OCI-LY1 (cell line): ENCODE measurements at regions not wholly inside any gene's neighbourhood (a gene's known extent, or its start where the extent isn't known, plus 50 kb on each side); places are given as distances from the start of the nearest gene placed in this dataset.

Source experiments
- H2AFZ ChIP-seq: fragments of 200-600 bp; sonication (generic), shearing (Covaris generic); 2 replicates; pipeline ENCODE4 v1.6.0; 2014; ENCODE audit warnings: antibody characterized with exemption, mild to moderate bottlenecking, low read length
- H3F3A ChIP-seq: fragments of 200-600 bp; sonication (generic), shearing (Covaris generic); 2 replicates; pipeline ENCODE4 v1.6.0; 2014; ENCODE audit warnings: mild to moderate bottlenecking, antibody characterized with exemption, low read length, moderate library complexity; ENCODE audit not compliant: insufficient read depth
- H3K27ac ChIP-seq: fragments of 200-600 bp; sonication (generic); 2 replicates; pipeline ENCODE4 v1.5.1; 2014; ENCODE audit warnings: low read length, mixed run types, mild to moderate bottlenecking, low read depth; ENCODE audit not compliant: poor library complexity, severe bottlenecking
- H3K27me3 ChIP-seq: fragments of 200-600 bp; sonication (generic); 2 replicates; pipeline ENCODE4 v1.6.0; 2014; ENCODE audit warnings: antibody characterized with exemption, mild to moderate bottlenecking, low read length, moderate library complexity; ENCODE audit not compliant: insufficient read depth
- H3K36me3 ChIP-seq: fragments of 200-600 bp; sonication (generic); 2 replicates; pipeline ENCODE4 v1.6.1; 2014; ENCODE audit warnings: mild to moderate bottlenecking, antibody characterized with exemption, low read length, moderate library complexity, mixed read lengths; ENCODE audit not compliant: insufficient read depth
- H3K4me1 ChIP-seq: fragments of 200-600 bp; sonication (generic); 2 replicates; pipeline ENCODE4 v1.5.1; 2014; ENCODE audit warnings: mild to moderate bottlenecking, low read length, moderate library complexity; ENCODE audit not compliant: insufficient read depth, severe bottlenecking
- H3K4me2 ChIP-seq: fragments of 200-600 bp; sonication (generic), shearing (Covaris generic); 2 replicates; pipeline ENCODE4 v1.6.1; 2014; ENCODE audit warnings: low read length
- H3K4me3 ChIP-seq: fragments of 200-600 bp; sonication (generic); 2 replicates; pipeline ENCODE4 v1.5.1; 2014; ENCODE audit warnings: low read length, low read depth, mild to moderate bottlenecking, mixed read lengths; ENCODE audit not compliant: poor library complexity, severe bottlenecking
- H3K79me2 ChIP-seq: fragments of 200-600 bp; shearing (Covaris generic); 2 replicates; pipeline ENCODE4 v1.6.1; 2016; ENCODE audit warnings: mixed run types, low read length, mixed read lengths; ENCODE audit not compliant: insufficient read depth
- H3K9ac ChIP-seq: fragments of 200-600 bp; sonication (generic), shearing (Covaris generic); 2 replicates; pipeline ENCODE4 v1.6.1; 2014; ENCODE audit warnings: mild to moderate bottlenecking, low read length, mixed read lengths
- H3K9me2 ChIP-seq: fragments of 200-600 bp; sonication (generic), shearing (Covaris generic); 2 replicates; pipeline ENCODE4 v1.6.1; 2014; ENCODE audit warnings: low read depth, mild to moderate bottlenecking, low read length, mixed read lengths
- H3K9me3 ChIP-seq: fragments of 200-600 bp; shearing (Covaris generic); 2 replicates; pipeline ENCODE4 v1.6.1; 2014; ENCODE audit warnings: low read length, mixed read lengths
- H4K20me1 ChIP-seq: fragments of 200-600 bp; sonication (generic), shearing (Covaris generic); 2 replicates; pipeline ENCODE4 v1.6.0; 2016; ENCODE audit warnings: mild to moderate bottlenecking, low read length; ENCODE audit not compliant: insufficient read depth
- EZH2 ChIP-seq: fragments of 200-600 bp; sonication (generic), shearing (Covaris generic); IDR thresholded peaks from 2 replicates; pipeline ENCODE4 v1.8.0; 2017; ENCODE audit warnings: borderline replicate concordance, mixed run types, mild to moderate bottlenecking, antibody characterized with exemption, low read length, moderate library complexity, mixed read lengths
- TF ChIP-seq, protein P1 (sequence below): fragments of 200-600 bp; sonication (generic), shearing (Covaris generic); IDR thresholded peaks from 2 replicates; pipeline ENCODE4 v1.5.1; 2017; ENCODE audit warnings: mild to moderate bottlenecking, antibody characterized with exemption, low read length, moderate library complexity, mixed read lengths

DNA sequence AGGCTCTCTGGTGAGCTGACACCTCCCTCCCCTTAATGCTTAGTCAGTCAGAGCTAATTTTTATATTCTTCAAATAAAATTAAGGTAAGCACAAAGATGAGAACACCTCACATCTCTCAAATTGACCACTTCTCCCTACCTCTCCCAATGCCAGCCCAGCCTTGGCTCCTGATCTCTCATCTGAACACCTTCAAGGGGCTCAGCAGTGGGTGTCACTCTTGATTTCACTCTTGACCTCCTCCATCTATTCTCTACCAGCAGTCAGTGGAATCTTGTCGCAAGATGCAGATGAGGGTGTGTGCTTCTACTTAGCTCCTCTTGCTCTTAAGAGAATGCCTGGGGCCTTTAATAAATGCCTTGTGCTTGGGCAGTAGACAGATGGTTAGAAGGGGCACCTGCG, 309.0 kb upstream of the IRX3 start:
- no peak overlapping the region for H3K27ac ChIP-seq
- no peaks in the 10 kb centered on the region for H3K4me1 ChIP-seq
- no peaks in the 10 kb centered on the region for H3K9me3 ChIP-seq
- no peaks in the 10 kb centered on the region for H4K20me1 ChIP-seq
- H3K4me2 ChIP-seq = no peak overlapping the region
- no peaks in the 10 kb centered on the region for H3K27me3 ChIP-seq
- no peaks in the 10 kb centered on the region for H3K36me3 ChIP-seq
- H3K4me3 ChIP-seq = no peak overlapping the region
- no peak overlapping the region for H3K9ac ChIP-seq
- no peaks in the 10 kb centered on the region for H3K9me2 ChIP-seq
- H3K79me2 ChIP-seq = no peaks in the 10 kb centered on the region
- TF ChIP-seq EZH2 = no peak
- TF ChIP-seq, protein P1, sequence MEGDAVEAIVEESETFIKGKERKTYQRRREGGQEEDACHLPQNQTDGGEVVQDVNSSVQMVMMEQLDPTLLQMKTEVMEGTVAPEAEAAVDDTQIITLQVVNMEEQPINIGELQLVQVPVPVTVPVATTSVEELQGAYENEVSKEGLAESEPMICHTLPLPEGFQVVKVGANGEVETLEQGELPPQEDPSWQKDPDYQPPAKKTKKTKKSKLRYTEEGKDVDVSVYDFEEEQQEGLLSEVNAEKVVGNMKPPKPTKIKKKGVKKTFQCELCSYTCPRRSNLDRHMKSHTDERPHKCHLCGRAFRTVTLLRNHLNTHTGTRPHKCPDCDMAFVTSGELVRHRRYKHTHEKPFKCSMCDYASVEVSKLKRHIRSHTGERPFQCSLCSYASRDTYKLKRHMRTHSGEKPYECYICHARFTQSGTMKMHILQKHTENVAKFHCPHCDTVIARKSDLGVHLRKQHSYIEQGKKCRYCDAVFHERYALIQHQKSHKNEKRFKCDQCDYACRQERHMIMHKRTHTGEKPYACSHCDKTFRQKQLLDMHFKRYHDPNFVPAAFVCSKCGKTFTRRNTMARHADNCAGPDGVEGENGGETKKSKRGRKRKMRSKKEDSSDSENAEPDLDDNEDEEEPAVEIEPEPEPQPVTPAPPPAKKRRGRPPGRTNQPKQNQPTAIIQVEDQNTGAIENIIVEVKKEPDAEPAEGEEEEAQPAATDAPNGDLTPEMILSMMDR = no peak
- no peak overlapping the region for H2AFZ ChIP-seq
- no peaks in the 10 kb centered on the region for H3F3A ChIP-seq

DNA sequence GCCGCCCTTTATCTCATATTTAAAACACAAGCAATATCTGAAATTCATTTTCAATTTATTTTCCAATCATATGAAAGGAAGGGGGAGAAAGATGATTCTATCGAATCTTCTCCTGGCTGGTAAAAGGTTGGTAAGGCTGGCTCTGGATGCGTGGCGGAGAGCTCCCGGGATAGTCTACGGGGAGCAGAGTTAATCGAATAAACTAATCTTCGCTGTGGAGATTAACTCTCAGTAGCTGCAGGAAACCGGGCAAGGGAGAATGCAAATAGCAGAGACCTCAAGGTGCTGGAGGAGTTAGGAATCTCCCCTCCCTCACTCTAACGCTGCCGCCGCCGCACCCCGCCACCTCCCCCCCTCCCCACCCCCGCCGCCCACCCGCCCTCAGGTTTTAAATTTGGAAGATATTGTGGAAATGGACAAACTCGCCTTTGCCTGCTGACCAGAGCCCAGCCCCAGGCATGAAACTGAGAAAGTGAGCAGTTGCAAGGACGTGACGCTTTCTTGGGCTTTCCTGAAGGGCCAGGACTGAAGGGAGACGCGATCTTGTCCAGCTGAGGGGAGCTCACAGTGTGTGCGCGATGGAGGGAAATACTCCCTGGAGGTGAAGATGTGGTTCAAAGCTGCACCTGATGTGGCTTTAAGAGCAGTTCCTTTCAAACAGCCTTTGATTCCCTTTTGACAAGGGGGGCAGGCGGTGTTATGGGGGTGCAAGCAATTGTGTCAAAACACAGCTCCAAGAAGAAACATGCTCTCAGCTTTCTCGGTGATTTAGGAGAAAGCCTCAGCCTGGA, 308.2 kb upstream of the IRX3 start:
- H3K4me3 ChIP-seq = no peak overlapping the region
- H3F3A ChIP-seq = no peaks in the 10 kb centered on the region
- H3K9ac ChIP-seq = no peak overlapping the region
- no peak overlapping the region for H3K27ac ChIP-seq
- H3K4me1 ChIP-seq = no peaks in the 10 kb centered on the region
- H3K4me2 ChIP-seq = no peak overlapping the region
- H3K27me3 ChIP-seq = no peaks in the 10 kb centered on the region
- no peaks in the 10 kb centered on the region for H3K9me2 ChIP-seq
- H3K79me2 ChIP-seq = no peaks in the 10 kb centered on the region
- no peaks in the 10 kb centered on the region for H3K9me3 ChIP-seq
- H4K20me1 ChIP-seq = no peaks in the 10 kb centered on the region
- H2AFZ ChIP-seq = no peak overlapping the region
- no peak for TF ChIP-seq EZH2
- H3K36me3 ChIP-seq = no peaks in the 10 kb centered on the region

DNA sequence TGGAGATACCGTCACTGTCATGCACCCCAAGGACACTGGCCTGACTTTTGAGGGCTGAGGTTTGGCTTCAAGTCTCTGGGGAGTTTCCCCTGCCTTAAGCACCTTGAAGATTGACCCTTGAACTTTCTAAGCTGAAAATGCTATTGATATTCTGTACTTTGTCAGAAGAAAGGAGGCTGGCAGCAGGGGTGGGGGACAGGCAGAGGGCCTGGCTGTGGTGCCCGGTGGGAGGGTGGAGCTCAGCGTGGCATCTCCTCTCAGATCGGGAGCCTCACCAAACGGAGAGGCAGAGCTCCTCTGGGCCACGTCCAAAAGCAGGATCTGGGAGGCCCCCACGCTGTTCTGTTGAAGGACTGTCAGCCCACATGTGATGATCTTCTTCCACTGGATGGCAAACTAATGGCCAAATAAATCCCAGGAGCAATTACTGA, 305.2 kb upstream of the IRX3 start:
- no peaks in the 10 kb centered on the region for H3K9me3 ChIP-seq
- H3F3A ChIP-seq = no peaks in the 10 kb centered on the region
- no peak overlapping the region for H2AFZ ChIP-seq
- no peak overlapping the region for H3K4me3 ChIP-seq
- H3K9me2 ChIP-seq = no peaks in the 10 kb centered on the region
- no peak for TF ChIP-seq EZH2
- TF ChIP-seq, protein P1 = no peak
- no peaks in the 10 kb centered on the region for H3K36me3 ChIP-seq
- no peaks in the 10 kb centered on the region for H3K4me1 ChIP-seq
- H3K9ac ChIP-seq = no peak overlapping the region
- no peak overlapping the region for H3K4me2 ChIP-seq
- H4K20me1 ChIP-seq = no peaks in the 10 kb centered on the region
- H3K27ac ChIP-seq = no peak overlapping the region
- no peaks in the 10 kb centered on the region for H3K79me2 ChIP-seq
- no peaks in the 10 kb centered on the region for H3K27me3 ChIP-seq

DNA sequence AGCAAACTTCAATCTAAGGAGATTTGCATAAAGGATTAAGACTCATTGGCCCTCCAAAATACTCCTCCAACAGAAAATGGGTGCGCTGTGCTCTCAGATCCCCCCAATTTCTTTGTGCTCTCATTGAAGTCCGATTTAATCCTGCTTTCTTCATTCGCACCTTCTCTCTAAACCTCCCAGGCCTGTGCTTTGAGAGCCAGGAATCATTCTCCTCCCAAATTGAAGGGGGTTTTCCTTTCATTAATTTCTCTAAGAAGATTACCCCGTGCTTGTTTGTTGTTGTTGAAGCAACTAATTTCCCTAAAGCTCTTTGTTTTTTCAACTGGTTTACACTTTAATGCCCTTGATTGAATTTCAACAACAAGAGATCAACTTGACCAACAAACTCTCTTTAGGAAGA, 304.2 kb upstream of the IRX3 start:
- H3K9ac ChIP-seq = no peak overlapping the region
- no peaks in the 10 kb centered on the region for H3K36me3 ChIP-seq
- TF ChIP-seq, protein P1 = no peak
- no peak for TF ChIP-seq EZH2
- no peaks in the 10 kb centered on the region for H4K20me1 ChIP-seq
- H3K9me3 ChIP-seq = no peaks in the 10 kb centered on the region
- no peak overlapping the region for H2AFZ ChIP-seq
- no peak overlapping the region for H3K4me2 ChIP-seq
- no peak overlapping the region for H3K27ac ChIP-seq
- no peaks in the 10 kb centered on the region for H3K79me2 ChIP-seq
- H3K9me2 ChIP-seq = no peaks in the 10 kb centered on the region
- no peaks in the 10 kb centered on the region for H3K4me1 ChIP-seq
- H3F3A ChIP-seq = no peaks in the 10 kb centered on the region
- no peak overlapping the region for H3K4me3 ChIP-seq
- H3K27me3 ChIP-seq = no peaks in the 10 kb centered on the region
